LHCN-M2 (cell line): ENCODE measurements at regions not wholly inside any gene's neighbourhood (a gene's known extent, or its start where the extent isn't known, plus 50 kb on each side); places are given as distances from the start of the nearest gene placed in this dataset.

Experiments
- DNase-seq: peaks from one replicate; pipeline ENCODE4 v3.0.0-alpha.2; 2012; ENCODE audit warnings: low read depth

DNA sequence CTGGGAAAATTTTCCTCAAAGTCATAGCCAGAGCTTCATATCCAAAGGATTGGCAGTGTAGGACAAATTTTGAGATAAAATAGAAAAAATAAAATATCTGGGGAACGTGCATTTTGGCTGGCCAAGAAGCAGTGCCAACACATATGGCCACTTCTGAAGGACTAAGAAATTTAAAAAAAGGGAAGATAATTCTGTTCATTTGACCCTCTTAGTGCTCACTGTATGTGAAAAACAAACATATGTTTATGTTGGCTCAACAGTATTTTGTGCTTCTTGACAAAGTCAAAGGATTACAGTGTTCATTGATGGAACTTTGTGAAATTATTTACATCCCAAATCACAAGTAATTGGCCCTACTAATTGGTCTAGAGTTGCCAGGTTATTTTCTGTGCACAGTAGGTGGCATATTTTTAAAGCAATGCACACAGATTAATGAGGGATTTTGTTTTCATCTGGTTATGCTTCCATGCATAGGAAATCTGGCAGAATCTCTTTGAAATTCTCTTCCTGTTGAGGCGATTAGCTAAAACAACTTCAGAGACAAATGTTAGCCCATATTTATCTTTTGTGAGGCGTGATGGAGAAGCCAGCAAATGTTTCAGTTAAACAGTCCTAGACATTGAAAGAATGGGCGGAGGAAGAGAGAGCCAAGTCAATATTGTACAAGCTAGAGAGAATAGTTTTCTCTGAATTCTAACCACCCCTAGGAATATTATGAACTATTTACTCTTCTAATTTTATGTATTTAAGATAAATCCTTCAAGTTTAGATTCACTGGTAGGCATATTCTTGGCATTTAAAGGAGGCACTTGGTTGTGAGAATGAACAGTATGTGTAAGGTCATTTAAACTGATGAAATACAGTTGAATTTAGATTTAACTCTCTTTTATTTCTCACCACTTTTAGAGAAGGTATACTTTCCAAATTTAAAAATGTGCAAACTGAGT is 237.7 kb upstream of the MBL2 start:
- DNase-seq = no peak

GRCh38 chr10:53007527-53007842 is 234.9 kb upstream of the MBL2 start:
- no peak for DNase-seq

GRCh38 chr10:53006663-53007526 is 234.3 kb upstream of the MBL2 start:
- no peak for DNase-seq

DNA sequence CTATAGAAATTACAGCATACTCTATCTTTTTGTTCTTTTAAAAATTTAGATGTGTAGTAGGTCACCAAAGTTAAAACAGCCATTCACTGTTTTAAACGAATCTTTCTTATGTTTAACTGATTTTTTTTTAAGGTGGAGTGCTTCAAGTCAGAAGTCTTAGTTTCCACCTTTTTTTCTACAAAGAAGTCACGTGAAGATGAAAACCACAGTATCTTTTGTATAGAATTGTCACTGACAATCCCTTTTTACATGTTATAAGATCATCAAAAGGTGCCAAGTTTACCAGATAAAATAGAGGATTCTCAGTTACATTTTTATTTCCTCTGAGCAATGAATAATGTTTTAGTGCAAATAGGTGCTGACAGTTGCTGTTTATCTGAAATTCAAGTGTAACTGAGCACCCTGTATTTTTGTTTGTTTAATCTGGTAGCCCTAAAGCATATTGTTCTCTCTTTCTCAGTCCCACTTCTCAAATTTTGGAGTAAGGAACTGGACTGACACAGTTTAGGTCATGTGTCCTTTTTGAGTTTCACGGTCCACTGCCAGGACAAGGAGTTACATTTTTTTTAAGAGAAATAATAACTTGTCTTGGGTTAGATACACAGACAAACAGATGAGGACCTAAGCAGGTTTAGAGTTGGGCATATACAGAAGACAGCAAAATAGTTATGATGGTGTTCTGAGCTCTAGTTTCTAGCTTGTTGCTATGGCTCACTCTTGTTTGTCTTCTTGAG is 233.2 kb upstream of the MBL2 start:
- DNase-seq = no peak

DNA sequence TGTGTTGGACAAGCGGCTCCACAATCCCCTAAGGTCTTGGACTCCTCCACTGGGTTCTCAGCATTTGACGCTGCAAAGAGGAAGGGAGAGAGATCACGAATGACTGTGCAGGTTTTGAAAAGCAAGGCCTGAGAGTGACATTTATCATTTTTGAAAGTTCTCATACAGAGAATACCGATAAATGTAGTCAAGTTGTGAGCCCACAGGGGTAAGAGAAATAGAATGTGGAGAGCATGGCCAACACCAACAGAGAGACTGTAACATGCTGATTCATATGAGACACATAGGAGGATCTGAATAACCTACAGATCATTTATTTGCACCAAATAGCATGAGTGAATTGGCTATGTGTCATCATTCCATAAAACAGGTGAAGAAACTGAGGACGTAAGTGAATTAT is 230.5 kb upstream of the MBL2 start:
- no peak for DNase-seq

GRCh38 chr10:52999681-53000080 is 227.1 kb upstream of the MBL2 start:
- no peak for DNase-seq

- no peak for DNase-seq
These were observed 226.7 kb upstream of the MBL2 start for GRCh38 chr10:52999258-52999657.

DNA sequence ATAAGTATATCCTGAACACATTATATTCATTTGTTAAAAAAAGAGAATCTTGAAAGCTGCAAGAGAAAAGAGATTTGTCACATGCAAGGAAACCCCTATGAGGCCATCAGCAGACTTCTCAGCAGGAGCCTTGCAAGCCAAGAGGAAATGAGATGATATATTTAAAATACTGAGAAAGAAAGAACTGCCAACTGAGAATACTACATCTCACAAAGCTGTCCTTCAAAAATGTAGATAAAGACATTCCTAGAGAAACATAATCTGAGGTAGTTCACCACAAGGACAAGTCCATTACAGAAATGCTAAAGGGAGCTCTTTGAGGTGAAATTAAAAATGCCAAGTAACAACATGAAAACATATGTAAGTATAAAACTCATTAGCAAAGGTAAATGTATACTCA is 224.4 kb upstream of the MBL2 start:
- DNase-seq = no peak

- DNase-seq = no peak
These were observed 221.8 kb upstream of the MBL2 start for GRCh38 chr10:52994370-52994769.

DNA sequence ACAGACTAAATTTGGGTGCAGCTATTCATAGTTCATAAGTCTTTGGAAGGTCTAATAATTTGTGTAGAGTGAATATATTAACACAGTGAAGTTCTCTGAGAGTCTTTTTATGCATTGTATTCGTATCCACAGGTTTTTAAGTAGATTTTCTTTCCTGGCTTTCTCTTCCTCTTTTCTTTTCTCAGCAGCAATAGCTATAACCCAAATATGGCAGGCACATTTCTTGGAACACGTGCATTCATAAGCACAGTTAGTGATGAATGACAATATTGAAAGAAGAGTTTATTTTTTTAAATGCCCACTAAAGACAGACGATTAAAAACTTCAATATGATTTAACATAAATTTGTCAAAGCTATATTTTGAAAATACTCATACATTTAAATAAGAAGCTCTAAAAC is 220.5 kb upstream of the MBL2 start:
- DNase-seq = no peak

GRCh38 chr10:52992567-52992966 is 220.0 kb upstream of the MBL2 start:
- no peak for DNase-seq

GRCh38 chr10:52988923-52989322 is 216.3 kb upstream of the MBL2 start:
- no peak for DNase-seq

DNA sequence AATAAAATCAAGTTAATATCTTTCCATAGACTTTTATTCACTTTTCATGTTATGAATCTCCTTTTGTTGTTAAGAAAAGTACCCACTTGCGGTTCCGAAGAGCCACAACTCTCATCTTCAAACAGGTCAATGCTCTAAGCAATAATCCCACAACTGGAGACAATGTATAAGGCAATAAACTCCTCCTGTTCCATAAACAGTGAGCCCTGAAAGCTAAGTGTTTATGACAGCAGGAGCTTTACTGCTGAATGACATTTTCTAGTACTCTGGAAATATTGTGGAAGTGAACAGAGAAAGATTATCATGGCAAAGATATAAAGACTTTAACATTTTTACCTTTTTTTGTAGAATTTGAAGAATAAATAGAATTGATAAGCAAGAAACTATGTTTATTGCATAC is 213.5 kb upstream of the MBL2 start:
- no peak for DNase-seq

DNA sequence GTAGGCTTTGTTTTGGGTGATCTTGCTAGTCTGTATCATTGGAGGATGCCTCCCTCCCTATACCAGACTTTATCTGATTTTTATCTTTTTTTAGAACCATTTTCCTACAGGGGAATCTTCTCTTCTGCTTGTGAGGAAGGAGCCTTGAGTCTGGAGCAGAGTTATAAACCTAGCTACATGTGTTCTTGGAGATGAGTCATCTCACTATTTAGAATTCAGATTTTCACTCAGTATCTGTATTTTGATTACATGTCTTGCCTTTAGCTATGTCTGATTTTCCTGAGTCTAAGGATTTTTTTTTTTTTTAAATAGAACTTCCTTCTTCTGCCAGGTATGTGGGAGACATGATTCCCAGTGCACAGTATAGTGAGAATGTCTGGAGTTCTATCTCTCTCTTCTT is 211.6 kb upstream of the MBL2 start:
- DNase-seq = no peak

GRCh38 chr10:52979295-52979990 is 206.9 kb upstream of the MBL2 start:
- no peak for DNase-seq

DNA sequence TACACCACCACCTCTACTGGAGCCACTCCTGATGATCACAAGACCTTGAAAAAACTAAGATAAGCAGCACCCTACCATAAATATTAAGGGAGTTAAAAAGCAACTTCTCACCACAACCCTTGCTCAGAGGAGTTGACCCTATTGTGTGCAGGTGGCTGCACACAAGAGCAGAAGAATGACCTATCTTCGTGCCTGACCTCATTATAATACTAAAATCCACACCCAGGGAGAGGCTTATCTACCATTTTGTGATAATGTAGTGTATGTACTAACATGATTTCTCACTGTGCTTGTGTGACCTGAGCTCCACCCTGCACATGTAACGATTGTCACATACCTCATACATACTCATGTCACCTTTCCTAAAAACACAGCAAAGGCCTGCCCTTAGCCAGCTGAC is 205.0 kb upstream of the MBL2 start:
- DNase-seq = no peak

- DNase-seq = no peak
These were observed 195.5 kb upstream of the MBL2 start for GRCh38 chr10:52967806-52968795.

DNA sequence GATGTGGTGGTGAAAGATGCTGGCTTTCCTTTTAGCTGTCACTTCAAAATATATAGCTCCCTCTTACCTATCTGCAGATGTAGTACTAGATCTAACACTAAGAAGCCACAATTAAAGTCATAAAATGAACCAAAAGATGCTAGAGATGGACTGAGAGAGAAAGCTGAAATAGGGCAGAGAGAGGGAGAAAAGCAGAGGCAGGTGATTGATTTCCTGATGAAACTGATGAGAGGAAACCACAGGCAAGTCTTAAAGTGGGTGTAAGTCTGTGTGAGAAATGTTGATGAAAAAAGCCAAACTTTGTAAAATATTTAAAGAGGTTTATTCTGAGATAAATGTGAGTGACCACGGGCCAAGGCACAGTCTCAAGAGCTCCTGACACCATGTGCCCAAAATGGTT is 194.3 kb upstream of the MBL2 start:
- DNase-seq = no peak

DNA sequence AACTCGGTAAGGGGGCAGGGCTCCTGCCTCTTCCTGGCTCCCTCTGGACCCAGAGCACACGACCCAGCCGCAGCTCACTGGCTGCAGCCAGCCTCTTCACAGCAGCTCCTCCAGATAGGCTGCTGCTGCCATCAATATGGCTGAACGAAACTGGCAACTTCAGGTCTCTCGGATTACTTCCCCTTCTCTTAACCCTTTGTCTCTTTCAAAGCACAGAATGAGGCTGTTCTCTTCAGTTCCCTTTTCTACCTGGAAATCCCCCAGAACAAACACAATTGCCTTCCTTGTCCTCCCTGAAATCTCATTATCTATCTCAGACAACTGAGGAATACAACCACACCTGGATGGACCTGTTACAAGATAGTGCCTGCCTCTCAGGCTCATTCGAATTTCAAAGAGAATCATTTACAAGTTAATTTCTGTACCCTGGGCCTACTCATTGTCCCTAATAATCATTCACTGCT is 193.4 kb upstream of the MBL2 start:
- no peak for DNase-seq

GRCh38 chr10:52965509-52965908 is 192.9 kb upstream of the MBL2 start:
- no peak for DNase-seq
